Activated CD4-positive, alpha-beta T cell treated with anti-CD3 and anti-CD28 coated beads, Interleukin-2, Interleukin-6, amounts not matched to agents 100 ng/mL and 50 ng/mL, durations not matched to agents 16 hours and 8 hours (primary cell): ENCODE measurements at regions not wholly inside any gene's neighbourhood (a gene's known extent, or its start where the extent isn't known, plus 50 kb on each side); places are given as distances from the start of the nearest gene placed in this dataset.
"Not testable (repeated sequence)": the region's sequence is repeated elsewhere in the genome, so short reads cannot be mapped to it uniquely, and the experiment has no call there.

Experiments
- DNase-seq: peaks from one replicate; pipeline ENCODE4 v3.0.0-alpha.2; 2020

DNA sequence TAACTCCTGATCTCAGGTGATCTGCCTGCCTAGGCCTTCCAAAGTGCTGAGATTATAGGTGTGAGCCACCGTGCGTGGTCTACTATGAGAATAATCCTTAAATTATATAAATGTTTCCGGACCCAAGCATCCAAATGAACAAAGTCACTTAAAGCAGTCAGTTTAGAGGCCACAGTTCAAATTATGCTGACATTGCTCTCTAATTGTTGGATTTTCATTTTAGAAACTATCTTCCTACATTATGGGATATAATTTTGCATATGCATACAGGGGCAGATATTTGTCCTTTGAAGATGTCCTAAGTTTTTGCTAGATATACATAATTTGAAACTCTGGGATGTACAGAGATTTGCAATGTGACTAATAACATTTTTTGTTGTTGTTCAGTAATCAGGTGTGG lies 390.1 kb downstream of the RND3 start:
- DNase-seq, result no peak

DNA sequence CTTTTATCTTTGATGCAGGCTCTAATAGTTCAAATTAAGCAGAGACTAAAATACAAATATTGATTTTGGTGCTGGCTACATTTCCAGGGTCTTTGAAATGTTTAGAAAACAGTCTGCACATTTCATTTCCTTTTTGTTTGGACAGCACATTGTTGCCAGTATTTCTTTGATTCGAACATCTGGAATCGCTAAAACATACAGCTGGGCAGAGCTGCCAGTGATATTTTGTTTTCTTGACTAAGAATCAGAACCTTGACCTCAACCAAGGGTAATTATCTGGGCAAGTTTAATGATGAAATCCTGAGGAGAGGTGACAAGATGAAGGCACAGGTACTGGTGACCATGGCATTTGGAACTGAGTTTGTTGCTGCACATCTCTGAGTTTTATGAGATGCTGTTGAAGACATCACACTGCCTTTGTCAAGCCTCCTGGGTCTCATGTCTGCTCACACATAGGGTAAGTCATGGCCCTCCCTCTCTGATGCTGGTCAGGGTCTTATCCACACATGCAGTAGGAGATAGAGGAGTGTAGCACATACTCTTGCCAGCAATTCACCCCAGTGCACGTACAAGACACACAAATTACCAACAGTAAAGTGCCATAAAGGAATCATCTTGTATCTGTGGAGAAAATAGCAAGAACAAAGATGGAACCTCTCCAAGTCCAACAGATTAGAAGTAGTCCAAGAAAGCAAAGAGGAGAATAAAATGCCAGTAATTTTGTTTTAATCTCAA lies 391.9 kb downstream of the RND3 start:
- no peak for DNase-seq

DNA sequence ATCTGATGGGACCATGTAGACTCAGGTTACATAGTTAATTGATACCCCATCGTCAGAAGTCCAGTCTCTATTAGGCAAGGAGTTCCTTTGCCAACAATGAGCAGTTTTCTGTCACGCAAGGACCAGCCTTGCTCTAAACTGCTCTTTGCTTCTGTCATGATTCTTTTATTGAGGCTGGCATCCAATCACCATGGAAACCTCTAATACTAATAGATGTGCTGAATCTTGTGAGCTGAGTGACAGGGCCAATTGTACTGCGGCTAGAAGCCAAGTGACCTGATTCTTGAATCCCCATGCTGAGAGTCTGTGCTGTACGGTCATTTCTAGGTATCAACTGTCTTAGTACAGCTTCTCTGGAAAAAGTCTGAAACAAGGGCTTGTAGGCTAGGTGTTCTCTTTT lies 395.6 kb downstream of the RND3 start:
- no peak for DNase-seq

DNA sequence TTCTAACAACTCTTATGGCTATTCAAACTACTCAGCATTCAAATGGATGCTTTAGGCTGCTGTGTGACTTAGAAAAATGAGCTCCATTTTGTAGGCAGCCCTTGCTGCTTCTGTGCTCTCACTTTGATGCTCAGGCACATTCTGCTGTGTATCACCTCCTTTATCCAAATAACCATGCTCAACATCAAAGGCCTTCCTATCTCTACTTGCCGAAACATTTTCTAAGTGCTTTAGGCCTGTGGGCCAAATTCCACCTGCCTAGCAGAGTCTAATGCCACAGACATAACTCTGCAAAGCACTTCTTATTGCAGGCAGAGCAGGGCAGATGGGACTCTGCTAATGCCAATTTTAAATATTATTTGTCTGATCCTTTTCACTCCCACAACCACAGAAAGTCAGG lies 397.4 kb downstream of the RND3 start:
- no peak for DNase-seq

DNA sequence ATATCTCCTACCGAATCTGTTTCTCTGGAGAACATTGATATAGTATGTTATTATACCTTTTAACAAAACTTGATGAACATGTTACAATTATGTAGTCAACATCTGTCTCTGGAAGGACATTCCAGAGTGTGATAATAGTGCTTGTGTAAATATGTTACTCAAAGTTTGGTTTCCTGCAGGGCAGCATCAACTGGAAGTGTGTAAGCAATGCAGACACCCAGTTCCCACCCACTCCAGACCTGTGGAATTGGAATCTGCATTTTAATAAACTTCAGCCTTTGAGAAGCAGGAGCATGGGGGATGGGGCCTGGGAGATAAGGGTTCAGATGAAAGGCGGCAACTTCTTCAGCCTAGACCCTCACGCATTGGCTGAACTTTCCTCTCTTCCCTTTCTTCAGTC lies 398.9 kb downstream of the RND3 start:
- DNase-seq, result no peak

DNA sequence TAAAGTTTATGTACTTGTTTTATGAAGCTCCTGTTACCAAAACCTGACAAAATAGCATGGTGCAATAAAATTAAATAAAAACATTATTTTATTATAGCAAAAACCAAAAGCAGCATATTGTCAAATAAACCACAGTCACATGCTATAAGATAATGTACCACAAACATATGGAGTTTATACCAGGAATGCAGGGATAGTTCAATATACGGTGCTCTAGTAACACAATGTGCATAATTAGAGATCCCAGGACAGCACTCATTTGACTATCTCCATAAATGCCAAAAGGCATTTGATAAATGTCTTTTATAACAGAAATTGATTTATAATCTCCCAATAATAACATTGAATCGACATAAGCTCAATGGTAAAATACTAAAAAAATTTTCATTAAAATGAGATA lies 402.0 kb downstream of the RND3 start:
- DNase-seq, result no peak

DNA sequence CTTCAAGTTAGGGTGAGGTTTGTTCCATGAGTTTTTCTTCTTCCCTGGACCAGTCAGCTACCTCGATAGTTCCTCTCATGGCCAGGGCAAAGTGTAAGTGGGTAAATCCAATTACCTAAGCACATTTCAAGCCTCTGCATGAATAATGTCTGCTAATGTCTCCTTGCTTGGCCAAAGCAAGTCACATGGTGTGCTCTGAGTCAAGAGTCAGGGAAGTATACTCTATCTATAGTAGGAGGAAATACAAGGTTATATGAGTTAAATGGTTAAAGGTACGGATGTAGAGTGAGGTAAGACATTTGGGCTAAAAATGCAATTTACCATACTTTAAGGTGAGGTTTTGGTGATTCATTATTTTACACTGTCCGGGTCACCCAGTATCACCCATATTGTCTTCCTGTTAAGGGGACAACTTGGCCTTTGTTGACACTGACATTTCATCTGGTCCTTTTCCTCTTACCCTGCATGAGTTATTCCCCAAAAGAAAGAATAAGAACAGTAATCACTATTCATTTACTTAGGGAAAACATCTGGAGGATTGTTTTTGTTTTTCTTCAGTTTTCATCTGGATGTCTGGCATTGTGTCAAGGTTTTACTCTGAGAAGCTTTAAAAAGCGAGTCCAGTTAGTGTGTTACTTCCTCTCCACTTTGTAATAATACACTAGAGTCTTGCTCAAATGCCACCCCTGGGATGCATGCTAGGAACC lies 405.5 kb downstream of the RND3 start:
- DNase-seq, result no peak

DNA sequence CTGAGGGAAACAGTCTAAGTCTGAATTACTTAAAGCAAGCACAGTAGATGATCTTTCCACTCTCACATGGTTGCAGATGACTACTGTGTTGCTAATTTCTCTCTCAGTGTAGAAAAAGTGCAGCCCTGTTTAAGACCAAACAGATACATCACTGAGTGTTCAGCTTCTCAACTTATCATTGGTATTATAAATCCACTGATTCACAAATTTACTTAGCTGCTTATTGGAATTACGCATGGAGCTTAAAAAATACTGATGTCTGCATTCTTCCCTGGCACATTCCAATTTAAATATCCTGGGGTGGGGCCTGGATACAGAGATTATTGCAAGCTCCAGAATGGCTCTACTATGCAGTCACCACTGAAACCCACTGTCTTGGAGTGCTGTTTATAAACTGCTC lies 411.2 kb downstream of the RND3 start:
- no peak for DNase-seq

DNA sequence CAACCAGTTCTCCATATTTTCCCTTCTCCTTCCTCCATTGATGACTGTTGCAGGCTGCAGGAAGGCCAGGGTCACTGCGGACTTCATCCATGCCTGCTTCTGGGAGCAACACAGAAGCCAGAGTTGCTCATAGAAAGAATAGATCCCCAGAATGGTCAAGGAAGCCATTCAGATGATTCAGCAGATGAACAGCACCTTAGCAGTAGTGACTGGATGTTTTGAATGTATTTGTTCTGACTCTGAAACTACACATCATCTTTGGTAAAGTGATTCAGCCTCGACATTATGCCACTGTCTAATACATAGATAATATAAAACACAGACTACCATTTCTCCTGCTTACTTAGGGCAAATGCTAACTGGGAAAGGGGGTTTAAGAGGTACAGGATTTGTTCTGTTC lies 411.6 kb downstream of the RND3 start:
- no peak for DNase-seq

DNA sequence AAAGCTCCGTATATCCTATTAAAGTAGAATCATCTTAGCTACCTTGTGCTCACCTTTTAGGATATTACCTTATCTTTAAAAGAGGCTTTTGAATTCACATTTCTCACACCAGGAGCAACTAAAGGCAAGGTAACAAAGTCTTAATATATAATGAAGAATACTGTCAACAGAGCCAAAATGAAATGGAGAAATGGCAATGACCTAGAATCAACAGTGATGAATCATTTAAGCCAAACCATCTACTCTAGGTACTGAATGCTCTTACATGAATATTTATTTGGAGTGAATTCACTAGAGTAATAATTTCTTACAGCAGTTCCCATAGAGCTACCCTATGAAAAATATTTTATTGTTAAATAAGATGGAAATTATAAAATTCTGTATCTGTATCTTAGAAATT lies 421.0 kb downstream of the RND3 start:
- DNase-seq, result no peak

DNA sequence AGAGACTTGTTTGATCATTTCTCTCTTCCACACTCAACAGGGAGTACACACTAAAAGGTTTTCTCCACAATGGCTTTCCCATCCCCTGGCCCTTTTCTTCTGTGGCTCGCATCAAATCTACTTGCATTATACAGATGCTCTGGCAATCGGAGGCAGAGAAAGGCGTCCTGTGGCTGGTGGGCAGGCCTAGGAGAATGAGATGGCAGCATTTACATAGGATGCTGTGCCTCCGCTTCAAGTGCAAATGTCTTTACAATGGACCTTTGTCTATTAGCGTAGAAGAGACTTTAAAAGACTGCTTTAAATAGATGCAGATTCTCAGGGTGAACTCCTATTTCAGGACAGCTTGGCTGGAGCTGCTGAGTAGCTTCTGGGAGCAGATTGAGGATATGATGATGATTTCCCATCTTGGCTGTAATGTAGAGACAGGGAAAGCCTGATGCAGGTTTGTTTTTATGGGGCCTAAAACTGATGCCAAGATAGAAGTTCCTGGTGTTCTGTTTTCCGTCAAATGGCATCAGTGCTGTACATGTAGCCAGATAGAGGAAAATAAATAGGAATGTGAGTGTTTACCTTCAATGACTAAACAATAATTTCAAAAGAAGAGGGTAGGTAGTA lies 423.4 kb downstream of the RND3 start:
- DNase-seq, result no peak

DNA sequence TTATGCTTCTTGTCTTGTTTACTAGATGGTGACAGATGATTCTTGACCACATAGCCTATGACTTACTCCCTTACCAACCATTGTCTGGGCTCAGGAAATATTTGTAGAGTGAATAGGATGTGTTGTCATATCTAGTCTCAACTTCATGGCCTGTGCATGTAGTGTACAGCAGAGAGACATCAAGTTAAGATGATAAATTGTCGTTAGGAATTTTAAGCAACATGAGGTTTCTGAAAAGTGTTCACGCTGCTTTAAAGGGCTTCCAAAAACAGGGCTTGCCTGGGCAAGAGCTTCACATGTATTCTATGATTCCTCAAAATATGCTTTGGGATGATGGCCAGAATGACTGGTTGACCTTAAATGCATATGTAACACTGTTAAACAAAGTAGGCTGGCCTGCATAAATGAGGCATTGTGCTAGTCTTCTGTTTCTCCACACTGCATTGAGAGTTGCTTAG lies 424.0 kb downstream of the RND3 start:
- DNase-seq, result no peak

DNA sequence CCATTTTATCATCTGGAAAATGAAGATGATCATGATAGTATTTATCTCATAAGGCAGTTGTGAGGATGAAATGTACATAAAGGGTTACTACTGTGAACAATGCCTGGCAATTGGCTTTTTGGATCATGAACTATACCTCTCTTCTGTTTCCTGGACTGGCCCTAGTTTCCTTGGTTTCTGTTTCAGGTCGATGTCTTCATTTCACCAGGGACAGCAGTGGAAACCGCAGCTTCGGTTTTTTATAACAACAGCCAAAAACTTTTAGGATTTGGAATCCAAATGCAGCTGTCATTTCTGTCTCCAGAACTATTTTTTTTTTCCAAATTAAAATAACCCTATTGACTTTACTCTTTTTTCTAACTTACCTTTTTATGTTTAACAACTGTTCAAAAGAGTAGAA lies 425.1 kb downstream of the RND3 start:
- no peak for DNase-seq

DNA sequence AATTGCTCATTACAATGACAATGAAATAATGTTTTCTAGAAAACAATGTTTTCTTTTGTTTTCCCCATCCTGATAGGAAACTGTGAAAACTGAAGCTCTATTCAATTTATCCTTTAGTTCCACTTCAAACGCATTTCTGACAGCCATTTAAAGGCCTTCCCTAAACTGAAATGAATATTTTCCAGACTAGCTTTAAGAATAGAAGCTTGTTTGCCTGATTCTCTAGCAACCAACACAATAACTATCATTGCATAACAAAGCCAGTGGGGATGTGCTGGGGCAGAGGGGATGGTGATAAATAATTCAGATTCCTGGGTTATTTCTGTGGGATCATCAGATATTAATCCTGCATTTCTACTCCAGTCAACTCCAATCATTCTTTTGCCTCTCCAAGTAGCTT lies 427.1 kb downstream of the RND3 start:
- DNase-seq, result no peak

DNA sequence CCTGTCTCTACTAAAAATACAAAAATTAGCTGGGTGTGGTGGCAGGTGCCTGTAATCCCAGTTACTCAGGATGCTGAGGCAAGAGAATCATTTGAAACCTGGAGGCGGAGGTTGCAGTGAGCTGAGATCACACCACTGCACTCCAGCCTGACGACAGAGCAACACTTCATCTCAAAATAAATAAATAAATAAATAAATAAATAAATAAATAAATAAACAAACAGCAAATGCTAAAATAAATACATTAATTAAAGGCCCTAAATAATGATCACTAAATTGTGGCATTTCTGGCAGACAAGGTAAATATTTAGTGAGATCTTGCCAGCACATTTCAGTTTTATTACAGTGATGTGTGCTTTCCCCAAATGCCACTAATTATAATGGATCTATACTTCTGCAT lies 427.8 kb downstream of the RND3 start:
- not testable (repeated sequence) for DNase-seq

DNA sequence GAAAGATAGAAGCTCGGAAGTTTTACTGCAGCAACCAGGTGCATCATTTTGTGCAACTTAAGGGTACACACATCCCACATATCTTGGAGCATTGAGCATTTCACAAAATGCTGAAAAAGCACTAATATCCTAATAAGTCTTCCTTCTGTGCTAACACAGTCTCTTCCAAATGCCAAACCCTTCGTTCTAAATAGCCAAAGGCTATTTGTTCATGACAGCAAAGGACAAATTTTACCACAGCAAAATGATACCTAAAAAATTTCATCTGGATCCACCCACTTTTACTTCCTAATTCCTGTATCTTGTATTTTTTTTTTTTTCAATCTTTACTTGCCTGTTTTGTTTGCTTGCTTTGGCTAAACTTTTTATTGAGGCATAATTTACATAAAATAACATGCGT lies 435.0 kb downstream of the RND3 start:
- DNase-seq, result no peak

DNA sequence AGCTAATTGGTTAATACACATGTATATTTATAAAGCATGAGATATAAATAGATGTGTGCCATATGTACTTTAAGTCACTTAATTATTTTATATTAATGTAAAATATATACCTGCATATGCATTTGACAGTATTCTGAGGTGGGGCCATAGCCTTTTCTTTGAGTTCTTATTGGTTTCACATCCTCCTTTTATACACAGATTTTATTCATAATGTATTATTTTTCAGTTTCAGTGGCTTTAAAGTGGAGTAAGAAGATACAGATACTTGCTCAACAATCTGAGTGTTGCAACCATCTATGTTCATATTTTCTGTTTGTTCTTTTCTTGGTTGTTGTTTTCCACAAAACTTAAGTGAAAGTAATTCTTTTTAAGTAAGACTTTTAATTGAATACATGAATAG lies 436.5 kb downstream of the RND3 start:
- DNase-seq, result no peak

DNA sequence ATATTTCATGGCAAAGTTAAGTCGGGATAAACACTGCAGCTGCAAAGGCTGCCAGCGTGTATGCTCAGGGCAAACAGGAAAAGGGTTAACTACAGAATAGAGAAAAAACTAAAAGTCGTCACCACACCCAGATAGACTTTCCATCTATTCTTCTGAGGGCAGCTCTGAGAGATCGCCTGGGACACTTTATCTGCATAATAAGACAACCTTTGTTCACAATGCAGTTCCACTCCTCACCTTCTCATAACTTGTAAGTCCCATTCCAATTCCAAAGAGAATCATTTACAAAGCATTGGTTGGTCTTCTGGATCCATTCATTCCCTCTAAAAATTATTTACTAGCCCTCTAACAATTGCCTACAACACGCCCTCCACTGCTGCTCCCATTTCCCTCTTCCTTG lies 437.4 kb downstream of the RND3 start:
- no peak for DNase-seq

DNA sequence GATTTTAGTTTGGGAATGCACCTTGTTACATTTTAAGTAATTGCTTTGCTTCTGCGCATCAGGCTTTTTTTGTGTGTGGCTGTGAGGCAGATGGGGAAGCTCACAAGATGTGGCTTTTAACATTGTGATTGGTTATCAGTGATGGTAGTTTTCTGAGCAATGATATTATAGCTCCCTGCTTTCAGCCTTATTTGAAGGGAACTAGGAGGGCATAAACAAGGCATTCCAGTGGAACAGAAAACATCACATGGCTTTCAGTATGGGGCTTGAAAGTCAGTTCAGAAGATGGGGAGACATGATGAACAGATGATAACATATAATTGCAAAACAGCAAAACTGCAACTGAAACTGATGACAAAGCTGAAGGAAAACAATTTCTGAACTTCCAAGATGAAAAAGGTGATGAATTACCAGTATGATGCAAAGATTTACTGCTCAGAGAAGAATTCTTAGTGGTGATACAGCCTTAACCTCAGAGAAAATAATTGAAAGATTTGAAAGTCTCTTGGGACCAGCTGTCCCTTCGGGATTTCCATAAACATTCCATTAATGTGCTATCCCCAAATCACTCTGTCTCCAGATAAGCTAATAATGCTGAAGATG lies 439.7 kb downstream of the RND3 start:
- DNase-seq, result no peak

DNA sequence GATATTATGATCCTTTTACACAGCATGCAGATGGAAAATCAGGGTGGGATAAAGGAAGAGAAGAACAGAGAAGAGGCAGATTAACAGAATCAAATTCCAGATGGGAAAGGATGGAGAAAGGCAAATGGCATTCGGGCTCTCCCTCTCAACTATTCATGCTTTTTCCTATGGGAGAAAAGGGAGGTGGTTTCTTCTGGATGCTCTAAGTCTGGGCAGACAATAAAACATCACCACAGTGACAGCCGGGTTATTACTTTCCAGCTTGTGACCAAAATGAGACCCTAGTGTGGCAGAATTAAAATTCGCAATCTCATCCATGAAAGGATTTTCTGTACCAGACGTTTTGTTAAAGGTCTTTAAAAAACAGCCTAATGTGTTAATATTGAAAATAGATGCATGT lies 440.7 kb downstream of the RND3 start:
- DNase-seq, result no peak

DNA sequence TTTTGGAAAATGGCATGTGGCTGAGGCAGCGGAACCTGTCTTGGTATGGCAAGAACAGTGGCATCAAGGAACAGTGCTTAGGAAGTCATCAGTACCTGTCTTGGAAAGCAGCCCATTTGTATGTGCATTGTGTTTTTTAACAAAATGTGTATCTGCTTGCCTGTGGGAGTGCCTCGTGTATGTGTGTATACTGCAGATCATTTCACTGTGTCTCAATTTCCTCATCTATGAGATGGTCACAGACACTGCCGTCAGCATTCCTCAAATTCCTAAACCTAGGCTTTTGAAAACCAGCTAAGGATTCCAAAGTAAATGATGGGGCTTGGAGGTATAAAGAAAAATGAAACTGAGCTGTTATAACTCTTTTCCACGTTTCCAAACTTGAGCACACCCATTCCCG lies 441.3 kb downstream of the RND3 start:
- DNase-seq, result no peak

DNA sequence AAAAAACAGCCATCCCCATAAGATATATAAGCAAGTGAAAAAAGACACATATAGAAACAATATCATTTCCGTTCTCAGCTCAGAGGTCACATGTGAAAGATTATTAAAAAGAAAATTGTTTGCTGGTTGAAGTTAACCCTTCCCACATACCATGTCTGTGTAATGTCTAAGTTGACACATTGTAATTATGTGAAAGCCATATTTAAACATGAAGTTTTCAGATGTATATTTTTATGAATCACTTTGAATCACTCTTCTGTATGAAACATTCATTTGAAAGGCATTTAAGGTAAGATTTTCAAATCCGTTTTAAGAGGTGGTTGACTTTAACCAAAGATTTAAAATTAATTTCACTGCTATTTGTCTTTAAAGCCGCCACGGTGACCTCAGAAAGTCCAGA lies 441.9 kb downstream of the RND3 start:
- no peak for DNase-seq

DNA sequence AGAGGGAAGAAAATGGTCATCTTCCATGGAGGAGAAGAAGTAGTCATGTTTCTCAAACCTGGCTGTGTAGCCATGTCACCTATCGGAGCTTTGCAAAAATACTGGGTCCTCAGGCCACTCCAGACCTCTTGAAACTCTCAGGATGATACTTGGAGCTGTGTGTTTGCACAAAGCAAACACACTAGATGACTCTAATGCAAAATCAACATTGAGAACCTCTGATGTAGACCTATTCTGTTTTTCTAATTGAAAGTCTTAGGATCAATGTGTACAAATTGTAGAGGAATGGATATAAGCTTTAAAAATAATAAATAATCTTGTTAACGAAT lies 444.3 kb downstream of the RND3 start:
- DNase-seq, result no peak

DNA sequence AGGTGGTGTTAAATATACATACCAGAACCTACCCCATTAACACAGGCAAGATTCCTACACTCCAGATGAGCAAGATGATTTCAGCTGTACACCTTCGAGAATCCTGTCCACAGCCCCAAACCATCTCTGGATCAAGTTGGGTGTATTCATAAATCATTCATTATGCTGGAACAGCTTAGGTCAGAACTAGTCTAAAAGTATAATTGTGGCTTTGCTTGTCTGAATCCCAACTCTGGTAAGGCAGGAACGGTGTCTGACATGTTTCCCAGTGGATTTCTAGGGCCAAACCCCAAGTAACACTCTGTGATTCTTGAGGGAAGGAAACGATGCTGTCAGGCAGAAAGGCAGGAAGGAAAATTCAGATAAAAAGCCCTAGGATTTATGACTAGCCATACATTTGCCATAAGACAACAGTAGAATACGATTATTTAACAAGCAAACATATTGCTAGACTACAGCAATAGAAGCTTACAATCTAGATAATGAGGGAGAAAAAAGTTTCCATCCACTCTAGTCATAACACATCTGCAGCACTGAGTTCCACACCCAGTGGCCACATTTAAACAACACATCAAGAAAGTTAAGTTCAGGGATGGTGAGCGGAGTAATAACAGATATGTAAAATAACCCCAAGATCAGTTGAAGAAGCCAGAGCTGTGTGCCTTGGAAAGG lies 444.8 kb downstream of the RND3 start:
- no peak for DNase-seq
